ENCODE measurements at regions not wholly inside any gene's neighbourhood (a gene's known extent, or its start where the extent isn't known, plus 50 kb on each side); places are given as distances from the start of the nearest gene placed in this dataset.
A peak's percentile ranks its signal among the peaks of the same experiment; 100 is the strongest.

GRCh38 chr9:78932849-78933627 is 636.1 kb downstream of the PSAT1 start:
- no peak overlapping the region for H2AK5ac ChIP-seq (ENCODE audit: low read length, severe bottlenecking)
- no peak overlapping the region for H3K4me3 ChIP-seq (ENCODE audit: insufficient read depth in 1 of 2, low read depth in 1 of 2, low read length in 2 of 2)
- H2AFZ ChIP-seq (ENCODE audit: low read depth, low read length), result no peak overlapping the region
- H3K4me2 ChIP-seq (ENCODE audit: low read length, poor library complexity, severe bottlenecking), result no peak overlapping the region
- H3K9ac ChIP-seq (ENCODE audit: low read length), result no peak overlapping the region
- no peak overlapping the region for H2BK120ac ChIP-seq (ENCODE audit: low read depth, low read length)
- peak overlapping the region; percentile 57 to 70 for H3K18ac ChIP-seq (ENCODE audit: low read depth in 1 of 2, low read length in 2 of 2)
- no peak overlapping the region for H3K14ac ChIP-seq (ENCODE audit: low read length in 2 of 2)
- H2BK12ac ChIP-seq (ENCODE audit: low read length in 2 of 2), result peak overlapping the region; percentile 85 to 87
- no peaks in the 10 kb centered on the region for H3K27me3 ChIP-seq (ENCODE audit: control insufficient read depth in 1 of 2, insufficient read depth in 1 of 2, low read length in 2 of 2)
- H3K79me1 ChIP-seq (replicated peaks; ENCODE audit: low read length, poor library complexity, severe bottlenecking), result no peaks in the 10 kb centered on the region
- H3K4me1 ChIP-seq (ENCODE audit: control insufficient read depth, insufficient read depth, low read depth, low read length), result no peaks in the 10 kb centered on the region
- no peak overlapping the region for H3K23ac ChIP-seq (ENCODE audit: low read length in 2 of 2)
- no peak overlapping the region for H3K4ac ChIP-seq (ENCODE audit: low read depth in 1 of 2, low read length in 2 of 2)
- no peaks in the 10 kb centered on the region for H3K36me3 ChIP-seq (ENCODE audit: control insufficient read depth in 1 of 2, insufficient read depth in 2 of 2, low read depth in 1 of 2, low read length in 2 of 2)
- H4K91ac ChIP-seq (ENCODE audit: low read length), result no peak overlapping the region
- H3K27ac ChIP-seq (ENCODE audit: low read length, poor library complexity, severe bottlenecking), result peak overlapping the region; percentile 69
- H4K8ac ChIP-seq (ENCODE audit: low read length), result no peak overlapping the region
- peak; percentile 77 for DNase-seq
- peak overlapping the region; percentile 24 for H2BK5ac ChIP-seq (ENCODE audit: low read depth, low read length, poor library complexity, severe bottlenecking)
- H3K9me3 ChIP-seq (ENCODE audit: control insufficient read depth, low read length), result no peaks in the 10 kb centered on the region
- WGBS, result 23% methylated on average over 4 of the region's 4 CpGs
- H2BK15ac ChIP-seq (ENCODE audit: low read depth, poor library complexity, severe bottlenecking), result no peak overlapping the region

DNA sequence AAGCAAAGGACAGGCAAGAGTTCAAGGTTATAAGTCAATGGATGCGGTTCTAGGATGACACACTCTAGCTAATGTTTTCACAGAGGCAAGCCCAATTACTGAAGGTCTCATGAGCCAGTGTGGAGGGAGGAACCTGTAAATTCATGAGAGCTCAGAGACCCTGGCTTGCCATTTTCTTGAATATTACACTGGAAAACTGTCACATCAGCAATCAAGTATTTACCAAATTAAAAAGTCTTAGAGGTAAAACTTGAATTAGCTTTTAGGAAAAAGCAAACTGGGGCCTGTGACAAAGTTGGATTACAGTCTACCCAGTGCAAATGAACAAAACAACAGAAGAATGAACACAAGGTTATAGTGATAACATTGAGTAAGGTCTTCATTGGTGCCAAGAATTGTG is 636.9 kb upstream of the TLE4 start:
- no peak overlapping the region for H3K4me3 ChIP-seq (ENCODE audit: insufficient read depth in 1 of 2, low read depth in 1 of 2, low read length in 2 of 2)

GRCh38 chr9:78938821-78939220 is 632.9 kb upstream of the TLE4 start:
- Histone ChIP-seq H3K79me1 (replicated peaks; ENCODE audit: low read length, poor library complexity, severe bottlenecking) (no peaks in the 10 kb centered on the region), H3K9me3 (ENCODE audit: control insufficient read depth, low read length) (no peaks in the 10 kb centered on the region), H3K9ac (ENCODE audit: low read length) (no peak overlapping the region), H3K18ac (ENCODE audit: low read depth in 1 of 2, low read length in 2 of 2) (no peak overlapping the region), H2BK12ac (ENCODE audit: low read length in 2 of 2) (no peak overlapping the region), H2AFZ (ENCODE audit: low read depth, low read length) (no peak overlapping the region), H4K91ac (ENCODE audit: low read length) (no peak overlapping the region), H3K4me3 (ENCODE audit: insufficient read depth in 1 of 2, low read depth in 1 of 2, low read length in 2 of 2) (no peak overlapping the region), H3K27ac (ENCODE audit: low read length, poor library complexity, severe bottlenecking) (no peak overlapping the region), H3K27me3 (ENCODE audit: control insufficient read depth in 1 of 2, insufficient read depth in 1 of 2, low read length in 2 of 2) (no peaks in the 10 kb centered on the region), H2AK5ac (ENCODE audit: low read length, severe bottlenecking) (no peak overlapping the region), H2BK15ac (ENCODE audit: low read depth, poor library complexity, severe bottlenecking) (no peak overlapping the region), H3K36me3 (ENCODE audit: control insufficient read depth in 1 of 2, insufficient read depth in 2 of 2, low read depth in 1 of 2, low read length in 2 of 2) (no peaks in the 10 kb centered on the region), H2BK120ac (ENCODE audit: low read depth, low read length) (no peak overlapping the region), H2BK5ac (ENCODE audit: low read depth, low read length, poor library complexity, severe bottlenecking) (no peak overlapping the region), H3K14ac (ENCODE audit: low read length in 2 of 2) (no peak overlapping the region), H4K8ac (ENCODE audit: low read length) (no peak overlapping the region), H3K4me2 (ENCODE audit: low read length, poor library complexity, severe bottlenecking) (no peak overlapping the region), H3K23ac (ENCODE audit: low read length in 2 of 2) (no peak overlapping the region), H3K4me1 (ENCODE audit: control insufficient read depth, insufficient read depth, low read depth, low read length) (no peaks in the 10 kb centered on the region), H3K4ac (ENCODE audit: low read depth in 1 of 2, low read length in 2 of 2) (no peak overlapping the region)
- 99% methylated on average over 3 of the region's 4 CpGs for WGBS
- DNase-seq, result no peak

More for the DNA sequence above, 636.9 kb upstream of the TLE4 start:
- Histone ChIP-seq H3K4me2 (ENCODE audit: low read length, poor library complexity, severe bottlenecking) (no peak overlapping the region), H3K27me3 (ENCODE audit: control insufficient read depth in 1 of 2, insufficient read depth in 1 of 2, low read length in 2 of 2) (no peaks in the 10 kb centered on the region), H3K23ac (ENCODE audit: low read length in 2 of 2) (no peak overlapping the region), H2AK5ac (ENCODE audit: low read length, severe bottlenecking) (no peak overlapping the region), H2BK12ac (ENCODE audit: low read length in 2 of 2) (no peak overlapping the region), H3K79me1 (replicated peaks; ENCODE audit: low read length, poor library complexity, severe bottlenecking) (no peaks in the 10 kb centered on the region), H2BK5ac (ENCODE audit: low read depth, low read length, poor library complexity, severe bottlenecking) (no peak overlapping the region), H3K9ac (ENCODE audit: low read length) (no peak overlapping the region), H3K36me3 (ENCODE audit: control insufficient read depth in 1 of 2, insufficient read depth in 2 of 2, low read depth in 1 of 2, low read length in 2 of 2) (no peaks in the 10 kb centered on the region), H2BK15ac (ENCODE audit: low read depth, poor library complexity, severe bottlenecking) (no peak overlapping the region), H3K4ac (ENCODE audit: low read depth in 1 of 2, low read length in 2 of 2) (no peak overlapping the region), H3K14ac (ENCODE audit: low read length in 2 of 2) (no peak overlapping the region), H3K4me1 (ENCODE audit: control insufficient read depth, insufficient read depth, low read depth, low read length) (no peaks in the 10 kb centered on the region), H2BK120ac (ENCODE audit: low read depth, low read length) (no peak overlapping the region), H4K91ac (ENCODE audit: low read length) (no peak overlapping the region), H3K27ac (ENCODE audit: low read length, poor library complexity, severe bottlenecking) (no peak overlapping the region), H2AFZ (ENCODE audit: low read depth, low read length) (no peak overlapping the region), H3K9me3 (ENCODE audit: control insufficient read depth, low read length) (no peaks in the 10 kb centered on the region), H3K18ac (ENCODE audit: low read depth in 1 of 2, low read length in 2 of 2) (no peak overlapping the region), H4K8ac (ENCODE audit: low read length) (no peak overlapping the region)
- no peak for DNase-seq
- 100% methylated on average over 1 of the region's 1 CpG for WGBS

DNA sequence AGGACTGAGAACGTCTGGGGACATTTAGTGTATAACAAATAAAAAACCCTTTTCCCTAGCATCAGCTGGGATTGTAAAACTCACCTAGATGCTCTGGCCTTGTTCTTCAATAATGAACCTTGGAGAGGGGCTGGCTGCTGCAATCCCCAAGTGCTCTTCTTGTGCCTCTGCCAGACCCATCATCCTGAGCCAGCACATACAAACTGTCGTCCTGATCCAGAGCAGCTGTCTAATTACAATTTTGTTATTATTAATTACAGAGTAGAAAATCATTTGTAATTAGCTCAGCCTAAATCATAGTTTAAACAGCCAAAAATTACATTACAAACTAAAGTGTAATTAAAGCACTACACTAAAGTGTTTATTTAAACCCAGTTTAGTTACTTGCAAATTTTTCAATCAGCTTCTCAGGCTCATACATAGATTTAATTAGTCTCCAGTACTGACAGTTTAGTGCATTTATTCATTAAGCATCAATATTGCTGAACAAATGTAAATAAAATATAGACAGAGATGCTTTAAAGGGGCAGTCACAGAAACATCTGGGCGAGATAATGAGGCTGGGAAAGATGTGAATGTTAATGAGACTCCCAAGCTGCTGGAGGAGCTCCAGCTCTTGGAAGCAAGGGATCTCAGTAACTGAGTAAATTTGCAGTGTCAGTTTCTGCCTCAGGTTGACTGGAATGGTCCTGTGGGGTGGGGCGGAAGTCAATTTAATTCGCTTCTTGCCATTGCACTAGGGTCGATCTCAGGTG is 632.3 kb upstream of the TLE4 start:
- WGBS, result 93% methylated on average over 5 of the region's 6 CpGs
- H3K23ac ChIP-seq (ENCODE audit: low read length in 2 of 2), result no peak overlapping the region

More for the DNA sequence above, 632.3 kb upstream of the TLE4 start:
- Histone ChIP-seq H3K14ac (ENCODE audit: low read length in 2 of 2) (no peak overlapping the region), H2BK5ac (ENCODE audit: low read depth, low read length, poor library complexity, severe bottlenecking) (no peak overlapping the region), H2BK12ac (ENCODE audit: low read length in 2 of 2) (no peak overlapping the region), H3K27ac (ENCODE audit: low read length, poor library complexity, severe bottlenecking) (no peak overlapping the region), H3K4ac (ENCODE audit: low read depth in 1 of 2, low read length in 2 of 2) (no peak overlapping the region), H3K4me2 (ENCODE audit: low read length, poor library complexity, severe bottlenecking) (no peak overlapping the region), H2BK15ac (ENCODE audit: low read depth, poor library complexity, severe bottlenecking) (no peak overlapping the region), H3K4me3 (ENCODE audit: insufficient read depth in 1 of 2, low read depth in 1 of 2, low read length in 2 of 2) (no peak overlapping the region), H3K27me3 (ENCODE audit: control insufficient read depth in 1 of 2, insufficient read depth in 1 of 2, low read length in 2 of 2) (no peaks in the 10 kb centered on the region), H2AFZ (ENCODE audit: low read depth, low read length) (no peak overlapping the region), H4K8ac (ENCODE audit: low read length) (no peak overlapping the region), H2AK5ac (ENCODE audit: low read length, severe bottlenecking) (no peak overlapping the region), H3K4me1 (ENCODE audit: control insufficient read depth, insufficient read depth, low read depth, low read length) (no peaks in the 10 kb centered on the region), H3K18ac (ENCODE audit: low read depth in 1 of 2, low read length in 2 of 2) (no peak overlapping the region), H3K9ac (ENCODE audit: low read length) (no peak overlapping the region), H3K36me3 (ENCODE audit: control insufficient read depth in 1 of 2, insufficient read depth in 2 of 2, low read depth in 1 of 2, low read length in 2 of 2) (no peaks in the 10 kb centered on the region), H4K91ac (ENCODE audit: low read length) (no peak overlapping the region), H3K79me1 (replicated peaks; ENCODE audit: low read length, poor library complexity, severe bottlenecking) (no peaks in the 10 kb centered on the region), H3K9me3 (ENCODE audit: control insufficient read depth, low read length) (no peaks in the 10 kb centered on the region), H2BK120ac (ENCODE audit: low read depth, low read length) (no peak overlapping the region)
- DNase-seq, result no peak
